ENCODE measurements at regions not wholly inside any gene's neighbourhood (a gene's known extent, or its start where the extent isn't known, plus 50 kb on each side); places are given as distances from the start of the nearest gene placed in this dataset.

DNA sequence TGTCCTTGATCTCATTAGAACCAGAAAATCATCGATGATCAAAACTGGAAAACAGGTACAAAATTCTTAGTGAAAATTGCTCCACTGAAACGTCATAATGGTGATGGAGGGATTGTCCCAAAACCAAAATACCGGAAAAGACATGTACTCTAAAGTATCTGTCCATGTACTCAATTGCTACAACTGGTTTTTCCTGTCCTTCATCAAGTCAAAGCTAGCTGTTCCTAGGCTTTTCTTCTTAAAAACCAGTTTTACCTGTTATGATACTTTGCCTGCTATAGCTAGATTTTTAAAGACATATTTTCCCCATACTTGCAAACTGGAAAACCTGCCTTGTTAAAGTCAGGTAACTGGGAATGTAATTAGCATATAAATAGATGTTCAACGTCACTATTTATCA is 50.5 kb upstream of the LRRC1 start:
- DNase-seq (ENCODE audit: low spot score in 2 of 2), result no peak
- FAIRE-seq, result no peak

DNA sequence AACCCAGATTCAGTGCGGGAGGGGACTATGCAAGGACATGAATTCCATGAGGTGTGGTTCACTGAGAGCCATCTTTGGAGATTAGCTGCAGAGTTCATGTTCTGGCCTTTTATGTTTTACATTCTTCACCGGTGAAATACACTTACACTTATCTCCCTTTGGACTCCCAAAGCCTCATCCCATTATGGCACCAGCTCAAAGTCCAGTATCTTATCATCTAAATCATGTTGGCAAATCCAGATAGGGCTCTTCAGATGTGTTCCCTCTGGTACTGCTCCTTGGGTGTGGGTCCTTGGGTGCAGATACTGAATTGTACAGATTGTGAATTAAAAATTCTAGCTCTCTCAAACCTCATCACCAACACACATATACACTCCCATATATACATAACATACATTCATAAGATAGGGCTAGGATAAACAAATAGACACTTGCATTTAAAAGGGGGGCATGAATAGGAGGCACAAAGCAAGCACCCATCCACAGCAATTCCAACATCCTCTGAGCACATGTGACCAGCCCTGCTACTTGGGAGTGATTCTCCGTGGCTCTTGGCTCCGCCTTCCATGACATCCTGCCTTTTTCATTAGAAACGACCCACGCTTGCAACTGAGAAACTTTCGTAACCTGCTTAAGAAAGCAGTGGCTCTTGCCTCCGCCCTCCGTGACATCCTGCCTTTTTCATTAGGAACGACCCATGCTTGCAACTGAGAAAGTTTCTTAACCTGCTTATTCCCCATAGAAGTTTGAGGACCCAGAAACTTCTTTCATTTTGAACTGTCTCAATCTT is 53.6 kb upstream of the LRRC1 start:
- no peak for FAIRE-seq
- no peak for DNase-seq (ENCODE audit: low spot score in 2 of 2)

GRCh38 chr6:53737746-53738145 is 57.1 kb upstream of the LRRC1 start:
- no peak for DNase-seq (ENCODE audit: low spot score in 2 of 2)
- FAIRE-seq, result no peak

DNA sequence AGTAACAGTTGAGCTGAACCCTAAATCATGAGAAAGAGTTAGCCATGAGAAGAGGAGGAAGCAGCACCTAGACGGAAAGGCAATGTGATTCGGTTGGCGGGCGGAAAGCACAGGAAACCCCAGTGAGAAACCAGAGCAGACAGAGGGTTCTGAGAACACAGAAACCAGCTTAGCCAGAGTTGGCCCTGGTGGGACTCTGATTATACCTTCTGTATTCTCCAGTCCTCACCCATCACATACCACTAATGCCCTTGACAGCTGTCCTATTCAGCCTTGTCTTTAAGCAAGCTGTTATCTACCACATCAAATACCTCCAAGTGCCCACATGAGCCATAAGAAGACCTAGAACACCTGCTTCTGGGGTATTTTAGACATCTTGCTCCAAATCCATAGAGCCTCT is 58.9 kb upstream of the LRRC1 start:
- DNase-seq (ENCODE audit: low spot score in 2 of 2), result no peak
- FAIRE-seq, result no peak

GRCh38 chr6:53734473-53735299 is 60.1 kb upstream of the LRRC1 start:
- DNase-seq (ENCODE audit: low spot score in 2 of 2), result no peak
- FAIRE-seq, result no peak

GRCh38 chr6:53731866-53732636 is 62.8 kb upstream of the LRRC1 start:
- FAIRE-seq (no peak), DNase-seq (ENCODE audit: low spot score in 2 of 2) (no peak)

- FAIRE-seq (no peak), DNase-seq (ENCODE audit: low spot score in 2 of 2) (no peak)
These were observed 64.0 kb upstream of the LRRC1 start for GRCh38 chr6:53730767-53731166.

- DNase-seq (ENCODE audit: low spot score in 2 of 2) (peak; percentile 6 to 45), FAIRE-seq (no peak)
These were observed 63.1 kb upstream of the KLHL31 start for GRCh38 chr6:53728570-53729194.

GRCh38 chr6:53727748-53728147 is 62.2 kb upstream of the KLHL31 start:
- no peak for FAIRE-seq

DNA sequence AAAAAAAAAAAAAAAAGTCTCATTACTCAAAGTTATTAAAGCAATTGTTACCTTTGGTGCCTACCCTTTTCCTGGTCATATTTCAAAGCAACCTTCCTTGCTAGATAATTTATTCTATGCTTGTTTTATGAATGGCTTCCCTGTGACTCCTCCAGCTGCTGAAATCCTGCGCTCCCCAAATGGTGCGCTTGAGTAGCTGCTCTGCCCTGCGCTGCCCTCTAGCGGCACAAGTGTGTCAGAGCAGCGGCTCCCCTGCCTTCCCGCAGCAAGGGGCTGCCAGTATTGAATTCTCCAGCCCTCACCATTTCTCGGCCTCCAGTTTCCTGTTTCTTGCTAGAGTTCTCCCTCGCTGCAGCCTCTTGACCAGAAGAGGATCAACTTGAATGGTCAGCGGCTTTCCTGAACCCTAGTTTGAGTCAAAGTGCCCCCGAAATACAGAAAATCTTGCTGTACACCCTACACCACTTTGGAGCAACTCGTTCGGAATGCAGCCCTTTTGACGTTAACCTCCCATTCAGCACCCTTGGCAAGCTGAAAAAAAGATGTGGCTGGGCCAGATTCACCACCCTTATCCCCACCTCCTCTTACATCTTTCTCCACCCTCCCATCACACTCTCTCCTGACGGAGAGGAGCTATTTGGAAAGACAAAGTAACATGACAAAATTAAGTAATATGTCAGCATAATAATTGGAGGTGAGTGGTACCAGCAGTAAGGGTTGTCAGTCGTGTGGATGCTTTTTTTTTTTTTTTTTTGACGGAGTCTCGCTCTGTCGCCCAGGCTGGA is 60.4 kb upstream of the KLHL31 start:
- DNase-seq (ENCODE audit: low spot score in 2 of 2), result peak; percentile 39 to 77
- FAIRE-seq, result no peak

More at GRCh38 chr6:53727748-53728147, 62.2 kb upstream of the KLHL31 start:
- DNase-seq (ENCODE audit: low spot score in 2 of 2), result no peak

- FAIRE-seq, result no peak
- no peak for DNase-seq (ENCODE audit: low spot score in 2 of 2)
These were observed 58.9 kb upstream of the KLHL31 start for GRCh38 chr6:53724501-53724900.

DNA sequence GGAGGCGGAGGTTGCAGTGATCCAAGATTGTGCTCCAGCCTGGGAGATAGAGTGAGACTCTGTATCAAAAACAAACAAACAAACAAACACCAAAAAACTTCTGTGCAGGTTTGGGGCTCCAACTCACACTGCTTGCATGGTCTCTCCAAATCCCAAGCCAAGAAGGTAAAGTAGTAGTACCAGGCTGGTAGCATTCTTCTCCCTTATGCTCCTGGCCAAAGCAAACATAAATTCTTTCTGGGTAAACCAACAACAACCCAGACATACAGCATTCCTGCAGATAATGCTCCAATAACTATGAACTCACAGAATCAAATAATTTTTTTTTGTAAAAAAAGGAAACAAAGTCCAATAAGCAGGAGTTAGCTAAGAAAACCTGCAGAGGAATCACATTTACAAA is 57.8 kb upstream of the KLHL31 start:
- DNase-seq (ENCODE audit: low spot score in 2 of 2) (no peak), FAIRE-seq (no peak)

DNA sequence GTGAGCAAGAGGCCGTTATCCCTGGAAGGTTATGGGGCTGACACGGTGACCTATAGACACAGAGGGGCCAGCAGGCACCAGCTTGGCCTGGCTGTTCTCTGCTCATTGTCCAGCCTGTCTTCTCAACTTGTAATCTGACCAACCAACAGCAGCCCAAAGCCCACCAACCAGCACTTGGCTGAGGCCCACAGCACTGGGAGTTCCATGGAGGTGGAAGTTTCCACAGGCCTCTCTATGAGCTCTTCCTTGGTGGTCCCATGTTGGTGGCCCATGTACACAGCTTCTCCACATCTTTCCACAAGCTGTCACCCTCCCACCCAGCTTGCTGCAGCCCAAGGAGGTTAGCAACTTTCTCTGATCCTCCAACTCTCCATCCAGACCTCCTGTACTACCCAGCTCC is 56.2 kb upstream of the KLHL31 start:
- FAIRE-seq, result no peak
- no peak for DNase-seq (ENCODE audit: low spot score in 2 of 2)

- no peak for FAIRE-seq
- DNase-seq (ENCODE audit: low spot score in 2 of 2), result peak; percentile 19 to 36
These were observed 53.3 kb upstream of the KLHL31 start for GRCh38 chr6:53718597-53719460.

DNA sequence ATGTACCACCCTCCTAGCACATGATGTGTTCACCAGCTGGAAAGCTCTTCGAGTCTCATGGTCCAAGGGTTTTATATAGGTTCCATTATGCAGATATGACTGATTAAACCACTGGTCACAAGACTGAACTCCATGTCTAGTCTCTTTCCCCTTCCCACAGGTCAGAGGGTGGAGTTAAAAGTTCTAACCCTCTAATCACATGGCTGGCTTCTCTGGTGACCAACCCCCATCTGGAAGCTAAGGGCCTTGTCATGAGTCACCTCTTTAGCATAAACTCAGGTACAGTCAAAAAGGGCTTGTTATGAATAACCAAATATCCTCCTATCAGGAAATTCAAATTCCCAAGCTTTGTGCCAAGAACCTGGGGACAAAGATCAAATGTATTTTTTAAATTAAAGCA is 52.0 kb upstream of the KLHL31 start:
- FAIRE-seq (no peak), DNase-seq (ENCODE audit: low spot score in 2 of 2) (no peak)

GRCh38 chr6:53715434-53715833 is 49.9 kb upstream of the KLHL31 start:
- DNase-seq (ENCODE audit: low spot score in 2 of 2), result no peak
- FAIRE-seq, result no peak
